ENCODE measurements at regions not wholly inside any gene's neighbourhood (a gene's known extent, or its start where the extent isn't known, plus 50 kb on each side); places are given as distances from the start of the nearest gene placed in this dataset.

DNA sequence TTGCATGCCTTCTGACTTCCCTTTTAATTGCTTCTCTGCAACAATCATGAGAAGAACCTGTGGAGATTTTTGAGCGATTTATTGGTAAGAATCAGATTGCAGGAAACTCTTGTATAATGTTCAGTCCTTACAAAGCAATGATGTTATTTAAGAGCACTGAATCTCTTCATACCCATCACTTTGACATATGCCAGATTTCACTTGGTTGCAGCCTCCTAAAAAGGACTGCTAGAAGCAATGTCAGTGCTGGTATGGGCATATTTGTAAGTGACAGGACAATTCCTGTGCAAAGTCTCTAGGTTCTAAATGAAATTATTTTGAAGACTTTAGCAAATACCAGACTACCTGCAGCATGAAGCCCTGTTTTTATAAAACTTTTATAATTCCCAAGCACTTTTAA lies 2272.7 kb upstream of the WWC1 start:
- WGBS (ENCODE audit: insufficient coverage, insufficient replicate concordance, low lambda C conversion rate, missing lambda C conversion rate): 35% methylated on average over 1 of the region's 1 CpG
- Histone ChIP-seq H3K9ac (ENCODE audit: control insufficient read depth, insufficient read depth, low read length) (no peak overlapping the region), H3K27me3 (replicated peaks in 1 of 2; ENCODE audit: control insufficient read depth in 2 of 2, insufficient read depth in 2 of 2, low read length in 1 of 2) (no peaks in the 10 kb centered on the region), H3K4me2 (ENCODE audit: control insufficient read depth, insufficient read depth) (no peak overlapping the region), H3K36me3 (ENCODE audit: control insufficient read depth in 2 of 2, insufficient read depth in 2 of 2, low read length in 1 of 2) (no peaks in the 10 kb centered on the region), H3K9me3 (replicated peaks; ENCODE audit: control insufficient read depth, insufficient read depth, low read length) (no peaks in the 10 kb centered on the region; the same call in 2 of the 3 replicates), H4K20me1 (ENCODE audit: control insufficient read depth, insufficient read depth) (no peaks in the 10 kb centered on the region), H3K79me2 (ENCODE audit: control insufficient read depth, insufficient read depth, low read length) (no peaks in the 10 kb centered on the region), H3K27ac (ENCODE audit: control insufficient read depth, insufficient read depth) (no peak overlapping the region), H2AFZ (ENCODE audit: control insufficient read depth, low read depth, low read length) (no peak overlapping the region), H3K4me1 (ENCODE audit: control insufficient read depth, insufficient read depth, low read length) (no peaks in the 10 kb centered on the region), H3K4me3 (no peak overlapping the region)
- TF ChIP-seq, protein P1, sequence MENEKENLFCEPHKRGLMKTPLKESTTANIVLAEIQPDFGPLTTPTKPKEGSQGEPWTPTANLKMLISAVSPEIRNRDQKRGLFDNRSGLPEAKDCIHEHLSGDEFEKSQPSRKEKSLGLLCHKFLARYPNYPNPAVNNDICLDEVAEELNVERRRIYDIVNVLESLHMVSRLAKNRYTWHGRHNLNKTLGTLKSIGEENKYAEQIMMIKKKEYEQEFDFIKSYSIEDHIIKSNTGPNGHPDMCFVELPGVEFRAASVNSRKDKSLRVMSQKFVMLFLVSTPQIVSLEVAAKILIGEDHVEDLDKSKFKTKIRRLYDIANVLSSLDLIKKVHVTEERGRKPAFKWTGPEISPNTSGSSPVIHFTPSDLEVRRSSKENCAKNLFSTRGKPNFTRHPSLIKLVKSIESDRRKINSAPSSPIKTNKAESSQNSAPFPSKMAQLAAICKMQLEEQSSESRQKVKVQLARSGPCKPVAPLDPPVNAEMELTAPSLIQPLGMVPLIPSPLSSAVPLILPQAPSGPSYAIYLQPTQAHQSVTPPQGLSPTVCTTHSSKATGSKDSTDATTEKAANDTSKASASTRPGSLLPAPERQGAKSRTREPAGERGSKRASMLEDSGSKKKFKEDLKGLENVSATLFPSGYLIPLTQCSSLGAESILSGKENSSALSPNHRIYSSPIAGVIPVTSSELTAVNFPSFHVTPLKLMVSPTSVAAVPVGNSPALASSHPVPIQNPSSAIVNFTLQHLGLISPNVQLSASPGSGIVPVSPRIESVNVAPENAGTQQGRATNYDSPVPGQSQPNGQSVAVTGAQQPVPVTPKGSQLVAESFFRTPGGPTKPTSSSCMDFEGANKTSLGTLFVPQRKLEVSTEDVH (IDR thresholded peaks at IDR 0.05; ENCODE audit: low read depth, partially characterized antibody): no peak
- TF ChIP-seq FOXK2 (IDR thresholded peaks at IDR 0.05) (no peak), SRF (IDR thresholded peaks at IDR 0.05; ENCODE audit: low read depth in 2 of 2, low read length in 2 of 2) (no peak), WRNIP1 (IDR thresholded peaks at IDR 0.05; ENCODE audit: borderline replicate concordance, low read depth, low read length) (no peak)
- ATAC-seq (no peak), DNase-seq (ENCODE audit: low read depth, low spot score) (no peak), FAIRE-seq (no peak)
- intact Hi-C loops (cut with micrococcal nuclease; ENCODE audit: unreplicated experiment) (no loop called here), in situ Hi-C loops (cut with MboI) (no loop called here)
- POLR2A ChIA-PET: no interaction called here
- CTCF ChIA-PET: no interaction called here
- SMC1A ChIA-PET (ENCODE audit: uncharacterized antibody, unreplicated experiment): no interaction called here
- BruUV-seq (replicated peaks): no TSS peak
- RAD21 ChIA-PET (ENCODE audit: unreplicated experiment): no interaction called here

DNA sequence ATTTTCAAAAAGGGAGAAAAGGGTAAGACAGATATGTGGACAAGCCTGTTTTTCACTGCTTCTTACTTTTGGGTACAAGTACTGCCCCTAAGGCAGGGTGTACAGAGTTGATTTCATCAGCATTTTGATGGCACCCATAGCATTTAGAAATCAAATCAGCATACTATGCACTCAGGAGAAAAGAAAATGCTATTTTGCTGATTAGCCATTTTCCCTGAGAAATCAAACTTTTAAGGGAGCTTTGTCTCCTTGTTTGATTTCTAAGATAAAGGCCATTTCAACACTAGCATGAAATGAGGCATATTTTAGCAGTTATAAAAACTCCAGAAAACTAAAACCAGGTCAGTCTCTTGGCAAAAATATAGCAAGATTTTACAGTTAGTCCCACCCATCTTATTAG lies 2269.4 kb upstream of the WWC1 start:
- in situ Hi-C loops (cut with MboI) (no loop called here), intact Hi-C loops (cut with micrococcal nuclease; ENCODE audit: unreplicated experiment) (no loop called here)
- Histone ChIP-seq H3K27ac (ENCODE audit: control insufficient read depth, insufficient read depth) (no peak overlapping the region), H3K9me3 (replicated peaks; ENCODE audit: control insufficient read depth, insufficient read depth, low read length) (no peaks in the 10 kb centered on the region), H4K20me1 (ENCODE audit: control insufficient read depth, insufficient read depth) (no peaks in the 10 kb centered on the region), H3K9ac (ENCODE audit: control insufficient read depth, insufficient read depth, low read length) (no peak overlapping the region), H3K36me3 (ENCODE audit: control insufficient read depth in 2 of 2, insufficient read depth in 2 of 2, low read length in 1 of 2) (no peaks in the 10 kb centered on the region), H3K79me2 (ENCODE audit: control insufficient read depth, insufficient read depth, low read length) (no peaks in the 10 kb centered on the region), H3K27me3 (replicated peaks in 1 of 2; ENCODE audit: control insufficient read depth in 2 of 2, insufficient read depth in 2 of 2, low read length in 1 of 2) (no peaks in the 10 kb centered on the region), H3K4me2 (ENCODE audit: control insufficient read depth, insufficient read depth) (no peak overlapping the region), H2AFZ (ENCODE audit: control insufficient read depth, low read depth, low read length) (no peak overlapping the region), H3K4me1 (ENCODE audit: control insufficient read depth, insufficient read depth, low read length) (no peaks in the 10 kb centered on the region), H3K4me3 (no peak overlapping the region)
- no peak for FAIRE-seq
- ChIA-PET SMC1A (ENCODE audit: uncharacterized antibody, unreplicated experiment) (no interaction called here), POLR2A (interaction anchor here (0.6 kb wide), 1 partner anchor 10 kb away, joined by 3 read pairs; no protein-coding TSS in a partner anchor), CTCF (no interaction called here), RAD21 (ENCODE audit: unreplicated experiment) (no interaction called here)
- no peak for ATAC-seq
- TF ChIP-seq, protein P2, sequence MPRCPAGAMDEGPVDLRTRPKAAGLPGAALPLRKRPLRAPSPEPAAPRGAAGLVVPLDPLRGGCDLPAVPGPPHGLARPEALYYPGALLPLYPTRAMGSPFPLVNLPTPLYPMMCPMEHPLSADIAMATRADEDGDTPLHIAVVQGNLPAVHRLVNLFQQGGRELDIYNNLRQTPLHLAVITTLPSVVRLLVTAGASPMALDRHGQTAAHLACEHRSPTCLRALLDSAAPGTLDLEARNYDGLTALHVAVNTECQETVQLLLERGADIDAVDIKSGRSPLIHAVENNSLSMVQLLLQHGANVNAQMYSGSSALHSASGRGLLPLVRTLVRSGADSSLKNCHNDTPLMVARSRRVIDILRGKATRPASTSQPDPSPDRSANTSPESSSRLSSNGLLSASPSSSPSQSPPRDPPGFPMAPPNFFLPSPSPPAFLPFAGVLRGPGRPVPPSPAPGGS (IDR thresholded peaks at IDR 0.05; ENCODE audit: borderline replicate concordance, insufficient read depth, low read depth, low read length, poor library complexity, severe bottlenecking): no peak
- BruUV-seq (replicated peaks): no TSS peak
- DNase-seq (ENCODE audit: low read depth, low spot score): no peak

Measured in GM12878 (cell line).